ENCODE measurements at regions not wholly inside any gene's neighbourhood (a gene's known extent, or its start where the extent isn't known, plus 50 kb on each side); places are given as distances from the start of the nearest gene placed in this dataset.
"Not testable (repeated sequence)": the region's sequence is repeated elsewhere in the genome, so short reads cannot be mapped to it uniquely, and the experiment has no call there.

- no peak for DNase-seq
Measured at GRCh38 chr12:25686351-25686750, 133.3 kb upstream of the LMNTD1 start.

GRCh38 chr12:25687226-25687625 lies 134.1 kb upstream of the LMNTD1 start:
- no peak for DNase-seq

- DNase-seq = not testable (repeated sequence)
Measured at GRCh38 chr12:25688851-25689250, 135.8 kb upstream of the LMNTD1 start.

GRCh38 chr12:25689996-25690501 lies 137.0 kb upstream of the LMNTD1 start:
- peak; percentile 77 for DNase-seq

GRCh38 chr12:25690996-25691864 lies 138.1 kb upstream of the LMNTD1 start:
- DNase-seq = no peak

- no peak for DNase-seq
Measured at GRCh38 chr12:25691865-25692114, 138.7 kb upstream of the LMNTD1 start.

- DNase-seq = peak; percentile 93
Measured at GRCh38 chr12:25692115-25693035, 139.3 kb upstream of the LMNTD1 start.

- DNase-seq = peak; percentile 82
Measured at GRCh38 chr12:25694072-25694471, 141.0 kb upstream of the LMNTD1 start.

GRCh38 chr12:25695574-25695973 lies 142.5 kb upstream of the LMNTD1 start:
- no peak for DNase-seq

GRCh38 chr12:25698772-25699171 lies 145.7 kb upstream of the LMNTD1 start:
- peak; percentile 79 for DNase-seq

- no peak for DNase-seq
Measured at GRCh38 chr12:25699454-25699853, 146.4 kb upstream of the LMNTD1 start.

- DNase-seq = peak; percentile 68
Measured at GRCh38 chr12:25701290-25701689, 148.2 kb upstream of the LMNTD1 start.

GRCh38 chr12:25702553-25702952 lies 149.5 kb upstream of the LMNTD1 start:
- no peak for DNase-seq

- no peak for DNase-seq
Measured at GRCh38 chr12:25705261-25705660, 152.2 kb upstream of the LMNTD1 start.

- peak; percentile 59 for DNase-seq
Measured at GRCh38 chr12:25706646-25707045, 153.6 kb upstream of the LMNTD1 start.

- no peak for DNase-seq
Measured at GRCh38 chr12:25707056-25707455, 154.0 kb upstream of the LMNTD1 start.

GRCh38 chr12:25708661-25709060 lies 155.6 kb upstream of the LMNTD1 start:
- DNase-seq = no peak

GRCh38 chr12:25710128-25710527 lies 157.0 kb upstream of the LMNTD1 start:
- DNase-seq = no peak

GRCh38 chr12:25710938-25711605 lies 158.0 kb upstream of the LMNTD1 start:
- DNase-seq = not testable (repeated sequence)

GRCh38 chr12:25712169-25712568 lies 159.1 kb upstream of the LMNTD1 start:
- no peak for DNase-seq

GRCh38 chr12:25713264-25713663 lies 160.2 kb upstream of the LMNTD1 start:
- DNase-seq = no peak

GRCh38 chr12:25714198-25714984 lies 161.3 kb upstream of the LMNTD1 start:
- no peak for DNase-seq
